ENCODE measurements at regions not wholly inside any gene's neighbourhood (a gene's known extent, or its start where the extent isn't known, plus 50 kb on each side); places are given as distances from the start of the nearest gene placed in this dataset.

DNA sequence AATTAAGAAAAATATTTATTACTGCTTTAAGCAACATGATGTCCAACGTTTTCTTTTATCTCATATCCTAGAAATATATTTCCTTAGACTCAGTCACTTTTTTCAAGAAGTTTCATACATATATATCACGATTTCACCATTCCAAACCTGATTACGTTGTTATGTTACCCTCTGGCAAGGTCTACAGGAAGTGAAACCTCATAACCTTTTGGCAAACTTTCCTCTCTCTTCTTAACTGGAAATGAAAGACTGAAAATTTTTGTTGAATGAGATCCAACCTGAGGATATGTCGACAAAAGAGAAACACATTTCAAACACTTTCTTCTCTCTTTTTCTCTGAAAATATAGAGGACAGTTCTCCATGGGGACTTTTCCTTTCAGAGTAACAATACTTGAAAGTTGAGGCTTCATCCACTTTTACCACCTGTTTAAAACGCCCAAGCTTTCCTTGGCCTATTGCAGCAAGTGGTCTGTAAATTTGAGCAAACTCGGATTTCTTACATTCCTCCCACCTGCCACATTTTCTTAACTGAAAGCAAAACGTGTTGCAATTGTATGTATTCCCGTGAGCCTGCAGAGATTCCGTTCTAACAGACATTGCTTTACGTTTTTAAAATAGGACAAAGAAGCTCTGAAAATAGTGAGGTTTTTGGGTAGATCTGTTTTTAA lies 298.1 kb downstream of the CETN3 start:
- TF ChIP-seq, protein P1, sequence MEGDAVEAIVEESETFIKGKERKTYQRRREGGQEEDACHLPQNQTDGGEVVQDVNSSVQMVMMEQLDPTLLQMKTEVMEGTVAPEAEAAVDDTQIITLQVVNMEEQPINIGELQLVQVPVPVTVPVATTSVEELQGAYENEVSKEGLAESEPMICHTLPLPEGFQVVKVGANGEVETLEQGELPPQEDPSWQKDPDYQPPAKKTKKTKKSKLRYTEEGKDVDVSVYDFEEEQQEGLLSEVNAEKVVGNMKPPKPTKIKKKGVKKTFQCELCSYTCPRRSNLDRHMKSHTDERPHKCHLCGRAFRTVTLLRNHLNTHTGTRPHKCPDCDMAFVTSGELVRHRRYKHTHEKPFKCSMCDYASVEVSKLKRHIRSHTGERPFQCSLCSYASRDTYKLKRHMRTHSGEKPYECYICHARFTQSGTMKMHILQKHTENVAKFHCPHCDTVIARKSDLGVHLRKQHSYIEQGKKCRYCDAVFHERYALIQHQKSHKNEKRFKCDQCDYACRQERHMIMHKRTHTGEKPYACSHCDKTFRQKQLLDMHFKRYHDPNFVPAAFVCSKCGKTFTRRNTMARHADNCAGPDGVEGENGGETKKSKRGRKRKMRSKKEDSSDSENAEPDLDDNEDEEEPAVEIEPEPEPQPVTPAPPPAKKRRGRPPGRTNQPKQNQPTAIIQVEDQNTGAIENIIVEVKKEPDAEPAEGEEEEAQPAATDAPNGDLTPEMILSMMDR (IDR thresholded peaks at IDR 0.05; ENCODE audit: insufficient read depth, low read depth, low read length, missing control alignments), result no peak
- H3K4me3 ChIP-seq (ENCODE audit: low read length), result no peak overlapping the region
- DNase-seq (ENCODE audit: low read depth), result peak; percentile 46

DNA sequence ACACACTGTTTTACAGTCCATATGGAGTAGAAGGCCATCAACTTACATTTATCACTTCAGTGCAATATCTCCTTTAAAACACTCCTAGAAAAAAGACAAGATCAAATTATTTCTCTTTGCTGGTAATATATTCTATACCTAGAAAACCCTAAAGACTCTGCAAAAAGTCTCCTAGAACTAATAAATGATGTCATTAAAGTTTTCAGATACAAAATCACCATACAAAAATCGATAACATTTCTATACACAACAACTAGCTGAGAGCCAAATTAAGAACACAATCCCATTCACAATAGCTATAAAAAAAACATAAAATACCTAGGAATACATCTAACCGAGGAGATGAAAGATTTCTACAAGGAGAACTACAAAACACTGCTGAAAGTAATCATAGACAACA lies 300.3 kb downstream of the CETN3 start:
- no peak overlapping the region for H3K4me3 ChIP-seq (ENCODE audit: low read length)
- DNase-seq (ENCODE audit: low read depth), result no peak
- TF ChIP-seq, protein P1 (IDR thresholded peaks at IDR 0.05; ENCODE audit: insufficient read depth, low read depth, low read length, missing control alignments), result no peak

DNA sequence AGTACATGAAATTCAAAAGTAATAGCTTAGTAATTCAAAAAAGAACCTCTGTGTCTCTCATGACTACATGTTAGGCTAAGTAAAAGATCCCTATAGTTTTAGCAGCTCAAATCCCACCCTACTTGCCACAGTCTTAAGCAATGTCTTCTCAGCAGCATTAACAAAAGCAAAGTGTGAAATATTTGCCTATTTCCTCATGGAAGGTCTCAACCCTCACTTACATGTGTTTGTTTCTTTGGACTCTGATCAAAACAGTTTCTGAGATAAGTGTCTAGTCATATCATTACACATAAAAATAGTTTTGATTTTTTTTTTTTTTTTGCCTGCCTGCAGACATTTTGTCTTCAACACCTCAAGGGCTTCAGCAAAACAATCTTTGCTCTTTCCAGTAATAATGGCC lies 310.5 kb downstream of the CETN3 start:
- H3K4me3 ChIP-seq (ENCODE audit: low read length), result no peak overlapping the region
- TF ChIP-seq, protein P1 (IDR thresholded peaks at IDR 0.05; ENCODE audit: insufficient read depth, low read depth, low read length, missing control alignments), result no peak
- peak; percentile 29 for DNase-seq (ENCODE audit: low read depth)

- no peak for DNase-seq (ENCODE audit: low read depth)
- no peak overlapping the region for H3K4me3 ChIP-seq (ENCODE audit: low read length)
- TF ChIP-seq, protein P1 (IDR thresholded peaks at IDR 0.05; ENCODE audit: insufficient read depth, low read depth, low read length, missing control alignments), result no peak
Measured at GRCh38 chr5:90097082-90097477, 312.5 kb downstream of the CETN3 start.

DNA sequence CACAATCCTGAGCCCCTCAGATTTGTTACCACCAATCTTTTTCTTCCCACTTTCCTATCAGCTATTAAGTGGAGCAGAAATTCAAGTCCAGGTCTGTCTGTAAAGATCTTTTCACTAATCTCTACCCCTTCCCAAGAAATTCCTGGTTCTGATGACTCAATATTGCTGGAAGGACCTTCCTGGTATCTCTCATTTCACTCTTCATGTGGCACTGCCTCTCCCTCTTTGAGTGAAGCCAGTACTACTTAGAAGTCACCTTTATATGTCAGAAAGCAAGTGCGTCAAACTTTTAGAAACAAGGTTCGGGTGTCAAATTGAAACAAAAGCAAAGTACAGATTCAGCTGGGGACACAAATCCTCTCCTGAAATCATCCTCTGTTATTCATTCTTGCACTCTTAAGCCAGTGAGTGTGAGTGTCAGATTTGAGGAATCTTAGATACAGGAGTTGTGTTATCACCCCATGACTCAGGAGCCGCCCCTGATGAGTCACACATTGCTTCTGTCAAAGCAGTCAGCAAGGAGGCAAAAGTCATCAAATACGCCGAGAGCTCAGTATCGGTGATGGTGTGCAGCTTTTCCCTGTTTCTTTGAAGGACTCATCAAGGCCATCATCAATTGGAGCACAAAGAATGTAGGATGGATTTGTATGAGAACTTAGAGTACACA lies 313.0 kb downstream of the CETN3 start:
- no peak overlapping the region for H3K4me3 ChIP-seq (ENCODE audit: low read length)
- peak; percentile 99 for DNase-seq (ENCODE audit: low read depth)
- TF ChIP-seq, protein P1 (IDR thresholded peaks at IDR 0.05; ENCODE audit: insufficient read depth, low read depth, low read length, missing control alignments), result no peak

- DNase-seq (ENCODE audit: low read depth), result peak; percentile 75
- TF ChIP-seq, protein P1 (IDR thresholded peaks at IDR 0.05; ENCODE audit: insufficient read depth, low read depth, low read length, missing control alignments), result no peak
- H3K4me3 ChIP-seq (ENCODE audit: low read length), result no peak overlapping the region
Measured at GRCh38 chr5:90095292-90096060, 314.1 kb downstream of the CETN3 start.
